ENCODE measurements at regions not wholly inside any gene's neighbourhood (a gene's known extent, or its start where the extent isn't known, plus 50 kb on each side); places are given as distances from the start of the nearest gene placed in this dataset.

DNA sequence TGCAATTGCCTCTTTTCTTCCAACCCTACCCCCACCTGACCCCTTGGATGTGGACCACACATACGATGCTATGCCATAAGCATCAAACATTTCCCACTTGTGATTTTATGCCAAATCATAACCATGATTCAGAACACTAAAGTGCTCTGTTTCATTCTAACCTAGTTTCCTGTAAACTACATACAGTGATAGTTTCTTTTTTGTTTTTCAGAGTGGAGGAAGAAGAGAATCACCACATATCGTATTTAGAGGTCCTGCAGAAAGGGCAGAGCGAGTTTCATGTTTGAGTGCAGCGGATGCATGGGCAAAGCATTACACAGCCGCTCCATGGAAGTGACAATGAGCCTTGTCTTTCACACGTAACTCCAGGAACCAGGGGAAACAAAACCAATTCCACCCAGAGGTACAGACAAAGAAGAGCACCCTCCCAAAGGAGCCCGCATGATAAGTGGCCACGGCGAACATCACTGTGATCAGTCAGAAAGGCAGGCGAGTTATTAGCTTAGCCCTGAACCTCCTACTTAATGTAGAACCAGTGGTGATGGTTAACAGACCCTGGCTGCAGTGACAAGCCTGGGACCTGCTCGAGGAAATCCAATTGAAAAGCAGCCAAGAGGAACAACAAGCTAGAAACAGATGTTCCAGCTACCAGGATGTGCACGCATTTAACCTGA, 64.0 kb upstream of the ZNF281 start:
- TF ChIP-seq CTCF (conservative IDR thresholded peaks at IDR 0.05; ENCODE audit: low read length) (no peak), EZH2phosphoT487 (IDR thresholded peaks at IDR 0.05; ENCODE audit: borderline replicate concordance, low read depth, low read length) (no peak)

Measured in OCI-LY7 (cell line).